ENCODE measurements at regions not wholly inside any gene's neighbourhood (a gene's known extent, or its start where the extent isn't known, plus 50 kb on each side); places are given as distances from the start of the nearest gene placed in this dataset.
"Not testable (repeated sequence)": the region's sequence is repeated elsewhere in the genome, so short reads cannot be mapped to it uniquely, and the experiment has no call there.

GRCh38 chr14:38385836-38386235 lies 129.9 kb upstream of the CLEC14A start:
- no peaks in the 10 kb centered on the region for H3K36me3 ChIP-seq (ENCODE audit: control insufficient read depth, insufficient read depth, low read length)
- no peak overlapping the region for H3K4me3 ChIP-seq (ENCODE audit: low read depth, low read length)
- no peaks in the 10 kb centered on the region for H3K9me3 ChIP-seq (ENCODE audit: control insufficient read depth, insufficient read depth, low read length)
- no peaks in the 10 kb centered on the region for H3K4me1 ChIP-seq (ENCODE audit: control insufficient read depth, insufficient read depth, low read length)
- no peak overlapping the region for H3K9ac ChIP-seq (ENCODE audit: low read depth, low read length)
- H3K27me3 ChIP-seq (ENCODE audit: control insufficient read depth, insufficient read depth, low read length) = no peaks in the 10 kb centered on the region

GRCh38 chr14:38385343-38385742 lies 129.4 kb upstream of the CLEC14A start:
- no peaks in the 10 kb centered on the region for H3K4me1 ChIP-seq (ENCODE audit: control insufficient read depth, insufficient read depth, low read length)
- no peaks in the 10 kb centered on the region for H3K36me3 ChIP-seq (ENCODE audit: control insufficient read depth, insufficient read depth, low read length)
- H3K9ac ChIP-seq (ENCODE audit: low read depth, low read length) = no peak overlapping the region
- H3K4me3 ChIP-seq (ENCODE audit: low read depth, low read length) = no peak overlapping the region
- no peaks in the 10 kb centered on the region for H3K9me3 ChIP-seq (ENCODE audit: control insufficient read depth, insufficient read depth, low read length)
- no peaks in the 10 kb centered on the region for H3K27me3 ChIP-seq (ENCODE audit: control insufficient read depth, insufficient read depth, low read length)

- H3K36me3 ChIP-seq (ENCODE audit: control insufficient read depth, insufficient read depth, low read length) = no peaks in the 10 kb centered on the region
- no peak overlapping the region for H3K9ac ChIP-seq (ENCODE audit: low read depth, low read length)
- H3K4me3 ChIP-seq (ENCODE audit: low read depth, low read length) = no peak overlapping the region
- H3K27me3 ChIP-seq (ENCODE audit: control insufficient read depth, insufficient read depth, low read length) = no peaks in the 10 kb centered on the region
- no peaks in the 10 kb centered on the region for H3K4me1 ChIP-seq (ENCODE audit: control insufficient read depth, insufficient read depth, low read length)
- no peaks in the 10 kb centered on the region for H3K9me3 ChIP-seq (ENCODE audit: control insufficient read depth, insufficient read depth, low read length)
These were observed 128.8 kb upstream of the CLEC14A start for GRCh38 chr14:38384741-38385140.

GRCh38 chr14:38367922-38368321 lies 112.0 kb upstream of the CLEC14A start:
- Histone ChIP-seq H3K9ac (ENCODE audit: low read depth, low read length) (no peak overlapping the region), H3K4me1 (ENCODE audit: control insufficient read depth, insufficient read depth, low read length) (no peaks in the 10 kb centered on the region), H3K4me3 (ENCODE audit: low read depth, low read length) (no peak overlapping the region), H3K36me3 (ENCODE audit: control insufficient read depth, insufficient read depth, low read length) (no peaks in the 10 kb centered on the region), H3K9me3 (ENCODE audit: control insufficient read depth, insufficient read depth, low read length) (no peaks in the 10 kb centered on the region), H3K27me3 (ENCODE audit: control insufficient read depth, insufficient read depth, low read length) (no peaks in the 10 kb centered on the region)

- no peak overlapping the region for H3K9ac ChIP-seq (ENCODE audit: low read depth, low read length)
- H3K4me3 ChIP-seq (ENCODE audit: low read depth, low read length) = no peak overlapping the region
- H3K27me3 ChIP-seq (ENCODE audit: control insufficient read depth, insufficient read depth, low read length) = no peaks in the 10 kb centered on the region
- no peaks in the 10 kb centered on the region for H3K4me1 ChIP-seq (ENCODE audit: control insufficient read depth, insufficient read depth, low read length)
- H3K36me3 ChIP-seq (ENCODE audit: control insufficient read depth, insufficient read depth, low read length) = no peaks in the 10 kb centered on the region
- H3K9me3 ChIP-seq (ENCODE audit: control insufficient read depth, insufficient read depth, low read length) = no peaks in the 10 kb centered on the region
These were observed 110.5 kb upstream of the CLEC14A start for GRCh38 chr14:38366374-38366773.

GRCh38 chr14:38363217-38363616 lies 107.3 kb upstream of the CLEC14A start:
- H3K4me3 ChIP-seq (ENCODE audit: low read depth, low read length) = no peak overlapping the region
- H3K27me3 ChIP-seq (ENCODE audit: control insufficient read depth, insufficient read depth, low read length) = no peaks in the 10 kb centered on the region
- no peak overlapping the region for H3K9ac ChIP-seq (ENCODE audit: low read depth, low read length)
- no peaks in the 10 kb centered on the region for H3K4me1 ChIP-seq (ENCODE audit: control insufficient read depth, insufficient read depth, low read length)
- H3K9me3 ChIP-seq (ENCODE audit: control insufficient read depth, insufficient read depth, low read length) = no peaks in the 10 kb centered on the region
- H3K36me3 ChIP-seq (ENCODE audit: control insufficient read depth, insufficient read depth, low read length) = no peaks in the 10 kb centered on the region

- H3K9ac ChIP-seq (ENCODE audit: low read depth, low read length) = no peak overlapping the region
These were observed 101.7 kb upstream of the CLEC14A start for GRCh38 chr14:38357557-38357956.

GRCh38 chr14:38355473-38355872 lies 99.6 kb upstream of the CLEC14A start:
- not testable (repeated sequence) for H3K4me1 ChIP-seq (ENCODE audit: control insufficient read depth, insufficient read depth, low read length); H3K9me3 ChIP-seq (ENCODE audit: control insufficient read depth, insufficient read depth, low read length); H3K36me3 ChIP-seq (ENCODE audit: control insufficient read depth, insufficient read depth, low read length); H3K27me3 ChIP-seq (ENCODE audit: control insufficient read depth, insufficient read depth, low read length); H3K4me3 ChIP-seq (ENCODE audit: low read depth, low read length); H3K9ac ChIP-seq (ENCODE audit: low read depth, low read length)

More at GRCh38 chr14:38357557-38357956, 101.7 kb upstream of the CLEC14A start:
- H3K4me3 ChIP-seq (ENCODE audit: low read depth, low read length) = no peak overlapping the region
- H3K4me1 ChIP-seq (ENCODE audit: control insufficient read depth, insufficient read depth, low read length) = no peaks in the 10 kb centered on the region
- H3K36me3 ChIP-seq (ENCODE audit: control insufficient read depth, insufficient read depth, low read length) = no peaks in the 10 kb centered on the region
- no peaks in the 10 kb centered on the region for H3K27me3 ChIP-seq (ENCODE audit: control insufficient read depth, insufficient read depth, low read length)
- H3K9me3 ChIP-seq (ENCODE audit: control insufficient read depth, insufficient read depth, low read length) = peaks cover 9% of the 10 kb centered on the region

- Histone ChIP-seq H3K27me3 (ENCODE audit: control insufficient read depth, insufficient read depth, low read length) (no peaks in the 10 kb centered on the region), H3K4me3 (ENCODE audit: low read depth, low read length) (no peak overlapping the region), H3K4me1 (ENCODE audit: control insufficient read depth, insufficient read depth, low read length) (no peaks in the 10 kb centered on the region), H3K9ac (ENCODE audit: low read depth, low read length) (no peak overlapping the region), H3K9me3 (ENCODE audit: control insufficient read depth, insufficient read depth, low read length) (peaks cover 4% of the 10 kb centered on the region), H3K36me3 (ENCODE audit: control insufficient read depth, insufficient read depth, low read length) (no peaks in the 10 kb centered on the region)
These were observed 94.2 kb upstream of the CLEC14A start for GRCh38 chr14:38350102-38350501.

GRCh38 chr14:38342803-38343202 lies 86.9 kb upstream of the CLEC14A start:
- Histone ChIP-seq H3K9ac (ENCODE audit: low read depth, low read length) (no peak overlapping the region), H3K27me3 (ENCODE audit: control insufficient read depth, insufficient read depth, low read length) (no peaks in the 10 kb centered on the region), H3K4me3 (ENCODE audit: low read depth, low read length) (no peak overlapping the region), H3K9me3 (ENCODE audit: control insufficient read depth, insufficient read depth, low read length) (no peaks in the 10 kb centered on the region), H3K4me1 (ENCODE audit: control insufficient read depth, insufficient read depth, low read length) (no peaks in the 10 kb centered on the region), H3K36me3 (ENCODE audit: control insufficient read depth, insufficient read depth, low read length) (no peaks in the 10 kb centered on the region)

- H3K36me3 ChIP-seq (ENCODE audit: control insufficient read depth, insufficient read depth, low read length) = no peaks in the 10 kb centered on the region
- no peak overlapping the region for H3K4me3 ChIP-seq (ENCODE audit: low read depth, low read length)
- no peaks in the 10 kb centered on the region for H3K27me3 ChIP-seq (ENCODE audit: control insufficient read depth, insufficient read depth, low read length)
- H3K4me1 ChIP-seq (ENCODE audit: control insufficient read depth, insufficient read depth, low read length) = no peaks in the 10 kb centered on the region
- no peaks in the 10 kb centered on the region for H3K9me3 ChIP-seq (ENCODE audit: control insufficient read depth, insufficient read depth, low read length)
- H3K9ac ChIP-seq (ENCODE audit: low read depth, low read length) = no peak overlapping the region
These were observed 83.8 kb upstream of the CLEC14A start for GRCh38 chr14:38339696-38340095.

- H3K36me3 ChIP-seq (ENCODE audit: control insufficient read depth, insufficient read depth, low read length) = no peaks in the 10 kb centered on the region
- no peak overlapping the region for H3K4me3 ChIP-seq (ENCODE audit: low read depth, low read length)
- no peaks in the 10 kb centered on the region for H3K9me3 ChIP-seq (ENCODE audit: control insufficient read depth, insufficient read depth, low read length)
- H3K4me1 ChIP-seq (ENCODE audit: control insufficient read depth, insufficient read depth, low read length) = no peaks in the 10 kb centered on the region
- H3K9ac ChIP-seq (ENCODE audit: low read depth, low read length) = no peak overlapping the region
- no peaks in the 10 kb centered on the region for H3K27me3 ChIP-seq (ENCODE audit: control insufficient read depth, insufficient read depth, low read length)
These were observed 80.4 kb upstream of the CLEC14A start for GRCh38 chr14:38336298-38336697.

GRCh38 chr14:38330275-38330674 lies 74.4 kb upstream of the CLEC14A start:
- Histone ChIP-seq H3K27me3 (ENCODE audit: control insufficient read depth, insufficient read depth, low read length) (no peaks in the 10 kb centered on the region), H3K9me3 (ENCODE audit: control insufficient read depth, insufficient read depth, low read length) (no peaks in the 10 kb centered on the region), H3K9ac (ENCODE audit: low read depth, low read length) (no peak overlapping the region), H3K36me3 (ENCODE audit: control insufficient read depth, insufficient read depth, low read length) (no peaks in the 10 kb centered on the region), H3K4me1 (ENCODE audit: control insufficient read depth, insufficient read depth, low read length) (peaks cover 3% of the 10 kb centered on the region), H3K4me3 (ENCODE audit: low read depth, low read length) (no peak overlapping the region)

All from iPS-15b (cell line).